ENCODE measurements at regions not wholly inside any gene's neighbourhood (a gene's known extent, or its start where the extent isn't known, plus 50 kb on each side); places are given as distances from the start of the nearest gene placed in this dataset.

DNA sequence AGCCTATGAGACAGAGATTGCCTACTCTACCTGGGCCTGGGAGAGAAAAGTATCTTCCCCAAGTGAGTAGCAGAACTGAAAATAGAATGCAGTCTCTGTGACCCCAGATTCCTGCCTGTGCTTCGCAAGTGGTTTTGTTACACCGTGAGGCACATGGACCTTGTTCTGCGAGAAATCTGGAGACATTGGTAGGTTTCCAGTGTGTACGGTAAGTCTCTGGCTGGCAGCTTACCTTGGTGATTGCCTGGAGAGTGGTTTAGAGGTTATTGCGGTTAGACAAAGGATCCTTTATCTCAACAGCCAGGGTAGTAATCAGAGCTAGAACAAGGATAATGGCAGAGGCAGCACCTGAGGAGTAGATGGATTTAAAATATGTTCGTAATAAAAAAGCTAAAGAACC is 606.0 kb upstream of the GCFC2 start:
- no peak for DNase-seq (ENCODE audit: low read depth)

DNA sequence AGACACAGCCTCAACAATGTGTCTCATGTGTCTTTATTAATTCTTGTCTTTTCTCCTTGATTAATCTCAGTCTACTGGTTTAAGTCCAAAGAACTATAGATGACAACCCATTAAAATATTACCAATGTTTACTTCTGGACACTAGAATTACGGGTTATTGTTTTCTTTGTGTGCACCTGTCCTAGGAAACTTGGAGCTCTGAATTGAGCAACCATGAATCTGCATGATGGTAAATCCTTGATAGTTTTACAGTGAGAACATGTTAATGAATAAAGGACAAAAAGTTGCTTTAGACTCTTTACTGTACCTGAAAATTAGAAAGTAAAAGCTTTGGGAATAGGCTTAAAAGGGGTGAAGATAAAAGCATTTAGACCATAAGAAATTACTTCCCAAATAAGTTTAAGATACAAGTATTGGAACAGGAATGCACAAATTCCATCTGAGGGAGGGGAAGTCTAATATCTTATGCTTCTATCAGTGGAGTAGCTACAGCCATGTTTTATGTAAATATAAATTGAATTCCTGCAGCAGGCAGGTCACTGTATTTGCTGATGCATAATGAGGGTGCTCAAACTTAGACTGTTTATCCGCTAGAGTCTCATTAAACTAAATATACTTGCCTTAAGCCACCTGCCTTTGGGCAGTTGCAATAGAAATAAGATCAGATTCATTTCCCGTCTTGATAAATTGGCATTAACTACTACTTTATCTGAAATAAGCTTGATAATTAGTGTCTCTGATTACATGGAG is 603.7 kb upstream of the GCFC2 start:
- no peak for DNase-seq (ENCODE audit: low read depth)

DNA sequence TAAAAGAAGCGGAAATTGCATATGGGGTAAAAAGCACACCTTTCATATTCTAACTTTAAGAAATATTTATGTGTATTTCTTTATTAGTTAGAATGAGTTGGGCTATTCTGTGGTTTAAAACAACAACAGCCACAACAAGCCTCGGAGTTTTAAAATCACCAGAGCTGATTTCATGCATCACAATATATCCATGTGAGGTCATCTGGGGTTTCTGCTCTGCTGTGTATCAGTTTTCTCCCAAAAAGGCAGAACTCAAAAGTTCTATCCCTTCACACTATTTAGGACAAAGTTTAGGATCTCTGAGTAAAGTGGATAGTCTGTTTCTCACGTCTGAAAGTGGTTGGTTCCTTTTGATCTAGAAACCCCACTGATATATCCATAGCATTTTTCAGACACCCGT is 601.5 kb upstream of the GCFC2 start:
- no peak for DNase-seq (ENCODE audit: low read depth)

DNA sequence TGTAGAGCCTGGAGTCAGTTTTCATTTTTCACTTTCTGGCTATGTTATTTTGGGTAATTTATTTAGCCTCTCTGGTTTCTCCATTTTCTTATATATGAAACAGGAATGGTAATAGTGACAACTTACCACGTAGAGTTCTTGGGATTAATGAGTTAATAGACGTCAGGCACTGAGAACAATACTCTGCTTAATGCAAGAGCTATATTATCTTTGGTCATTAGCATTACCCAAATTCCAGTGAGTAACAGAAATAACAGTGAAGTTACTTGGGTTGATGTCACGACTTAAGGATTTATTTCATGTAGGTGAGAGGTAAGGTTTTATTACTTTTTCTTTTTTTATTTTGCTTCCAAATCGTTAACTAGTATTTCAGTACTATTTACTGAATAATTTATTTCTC is 601.0 kb upstream of the GCFC2 start:
- DNase-seq (ENCODE audit: low read depth), result no peak

DNA sequence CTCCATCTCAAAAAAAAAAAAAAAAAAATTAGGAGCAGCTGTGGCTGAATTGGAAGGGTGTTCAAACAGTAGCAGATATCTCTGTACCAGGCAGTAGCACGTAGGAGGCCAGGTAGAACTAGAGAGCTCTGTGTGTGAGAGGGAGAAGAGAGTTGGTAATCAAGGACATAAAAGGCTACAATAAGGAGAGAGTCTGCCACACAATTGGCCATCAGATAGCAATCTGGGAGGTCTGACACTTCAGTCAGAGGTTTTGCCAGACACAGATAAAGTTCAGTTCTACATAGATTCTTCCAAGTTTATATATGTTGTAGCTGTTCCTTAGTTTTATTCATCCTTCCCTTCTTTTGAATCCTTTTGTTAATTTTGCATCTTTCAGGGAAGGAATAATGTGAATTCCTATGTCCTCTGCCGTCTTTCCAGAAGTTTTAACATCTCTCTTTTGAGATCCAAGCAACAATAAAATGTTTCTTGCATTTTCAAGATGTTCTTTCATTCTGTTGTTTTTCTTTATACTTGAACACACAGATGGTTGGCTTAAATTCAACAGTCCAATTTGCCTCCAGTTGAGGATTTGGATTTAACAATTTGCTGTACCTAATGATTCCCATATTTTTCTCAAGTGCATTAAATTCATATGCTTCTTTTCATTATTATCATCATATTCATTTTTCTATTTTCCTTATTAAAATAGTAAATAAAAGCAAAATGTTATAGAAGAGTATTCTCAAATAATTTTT is 600.3 kb upstream of the GCFC2 start:
- DNase-seq (ENCODE audit: low read depth), result no peak

DNA sequence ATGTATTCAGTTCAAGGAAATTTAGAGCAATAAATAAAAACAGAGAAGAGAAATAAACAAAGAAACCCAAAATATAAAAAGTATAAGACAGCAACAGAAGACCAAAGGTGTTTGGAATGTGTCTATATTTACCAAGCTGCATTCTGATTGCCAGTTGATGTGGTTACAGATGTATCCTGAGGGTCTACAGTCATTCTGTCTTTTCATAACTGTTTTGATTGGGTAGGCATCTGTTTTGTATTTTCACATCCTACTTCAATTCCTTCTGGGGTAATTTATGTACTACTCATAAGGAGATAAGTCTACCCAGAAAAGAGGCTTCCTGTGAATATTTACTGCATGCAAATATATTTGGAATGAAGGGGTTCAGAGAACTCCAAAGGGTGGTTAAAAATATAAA is 596.8 kb upstream of the GCFC2 start:
- no peak for DNase-seq (ENCODE audit: low read depth)

DNA sequence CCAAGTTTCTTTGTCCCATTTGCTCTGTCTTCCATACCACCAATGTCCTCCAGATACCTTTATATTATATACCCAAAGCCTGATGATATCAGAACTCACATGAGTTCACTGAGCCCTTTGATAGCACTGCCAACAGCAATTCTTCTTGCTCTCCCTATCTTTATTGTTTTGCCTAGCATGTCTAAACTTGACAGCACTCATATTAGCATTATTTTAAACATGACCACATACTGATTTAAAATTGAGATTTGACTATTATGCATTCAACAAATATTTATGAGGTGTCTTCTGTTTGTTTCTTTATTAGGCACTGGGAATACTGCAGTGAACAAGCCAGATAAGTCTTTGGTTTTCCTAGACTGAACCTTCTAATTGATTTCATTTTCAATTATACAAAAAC is 587.3 kb upstream of the GCFC2 start:
- no peak for DNase-seq (ENCODE audit: low read depth)

DNA sequence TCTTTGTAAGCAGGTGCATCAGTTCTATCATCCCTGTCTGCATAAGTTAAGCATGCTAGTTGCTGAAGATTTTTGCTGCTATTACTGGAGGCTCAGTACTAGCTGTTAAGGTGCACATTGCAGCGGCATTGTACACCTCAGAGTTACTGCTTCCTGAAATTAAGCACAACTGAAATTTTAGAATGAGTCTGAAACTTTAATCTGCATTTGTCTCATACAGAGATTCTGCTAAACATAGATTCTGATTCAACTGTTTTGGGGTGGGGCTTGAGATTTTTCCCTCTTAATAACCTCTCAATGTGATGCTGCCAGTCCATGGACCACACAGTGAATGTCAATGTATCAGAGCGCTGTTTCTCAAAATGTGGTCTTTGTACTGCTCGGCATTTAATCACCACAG is 585.7 kb upstream of the GCFC2 start:
- no peak for DNase-seq (ENCODE audit: low read depth)

DNA sequence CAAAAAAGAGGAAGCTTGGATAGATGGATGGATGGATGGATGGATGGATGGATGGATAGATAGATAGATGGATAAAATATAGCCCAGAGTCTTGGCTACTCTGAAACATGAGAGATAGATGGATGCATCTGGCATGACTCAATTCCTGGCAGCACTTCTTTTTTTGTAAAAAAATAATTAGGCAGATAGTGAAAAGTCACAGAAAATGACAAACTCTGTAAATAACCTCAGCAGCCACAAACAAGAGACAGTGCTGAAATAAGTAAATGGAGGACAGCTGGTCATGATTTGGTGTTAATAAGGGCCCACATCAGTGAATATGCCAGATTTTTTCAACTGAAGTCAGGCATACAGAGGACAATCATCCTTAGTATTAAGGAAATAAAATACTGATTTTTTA is 585.0 kb upstream of the GCFC2 start:
- no peak for DNase-seq (ENCODE audit: low read depth)

DNA sequence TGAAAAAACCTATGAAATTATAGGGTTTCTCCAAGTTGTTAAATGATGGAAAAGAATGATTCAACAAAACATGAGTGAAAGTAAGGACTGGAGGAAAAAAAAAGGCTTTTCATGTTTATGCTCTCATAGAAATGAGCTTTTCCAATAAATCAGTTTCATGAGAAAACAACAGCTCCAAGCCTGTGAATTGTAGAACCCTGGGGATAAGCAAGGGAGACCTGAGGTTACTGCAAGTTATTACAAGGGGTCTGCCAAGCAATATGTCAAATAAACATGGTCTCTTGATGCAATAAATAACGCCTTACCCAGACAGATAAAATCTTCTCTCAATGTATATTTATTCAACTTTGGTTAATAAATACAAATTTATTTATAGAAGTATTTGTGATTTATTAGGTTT is 577.9 kb upstream of the GCFC2 start:
- no peak for DNase-seq (ENCODE audit: low read depth)

DNA sequence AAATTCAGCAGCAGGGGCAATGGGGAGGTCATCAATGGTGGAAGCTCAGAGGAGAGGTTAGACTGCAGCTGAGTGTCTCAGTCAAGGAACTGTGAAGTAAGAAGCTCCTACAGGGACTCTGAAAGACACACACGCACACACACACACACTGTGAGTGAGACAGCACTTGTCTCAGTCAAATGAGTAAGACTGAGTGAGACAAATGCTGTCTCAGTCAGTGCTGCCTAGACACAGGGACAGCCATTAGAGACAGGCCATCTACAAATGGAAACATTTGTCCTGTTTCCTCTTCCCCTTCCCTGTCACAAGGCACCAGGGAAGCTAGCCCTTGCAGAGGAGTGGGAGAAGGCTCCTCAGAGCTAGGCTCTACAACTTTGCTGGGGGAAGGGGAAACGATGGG is 577.4 kb upstream of the GCFC2 start:
- no peak for DNase-seq (ENCODE audit: low read depth)

DNA sequence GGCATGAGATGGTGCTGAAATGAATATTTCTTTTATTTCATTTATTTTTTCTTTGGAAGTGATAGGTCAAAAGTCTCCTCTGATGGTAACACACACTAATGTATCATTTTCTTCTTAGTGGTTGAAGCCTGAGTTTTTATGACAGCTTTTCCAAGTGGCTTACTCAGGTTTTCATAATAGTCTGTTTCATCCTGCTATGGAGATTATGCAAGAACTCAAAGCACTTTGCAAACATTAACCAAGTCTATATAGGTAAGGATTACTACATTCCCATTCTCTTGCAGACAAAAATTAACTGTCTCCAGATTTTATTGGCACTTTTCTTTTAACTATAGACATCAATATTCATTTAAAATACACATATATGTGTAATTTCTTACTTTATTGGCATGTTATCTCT is 572.6 kb upstream of the GCFC2 start:
- DNase-seq (ENCODE audit: low read depth), result no peak

DNA sequence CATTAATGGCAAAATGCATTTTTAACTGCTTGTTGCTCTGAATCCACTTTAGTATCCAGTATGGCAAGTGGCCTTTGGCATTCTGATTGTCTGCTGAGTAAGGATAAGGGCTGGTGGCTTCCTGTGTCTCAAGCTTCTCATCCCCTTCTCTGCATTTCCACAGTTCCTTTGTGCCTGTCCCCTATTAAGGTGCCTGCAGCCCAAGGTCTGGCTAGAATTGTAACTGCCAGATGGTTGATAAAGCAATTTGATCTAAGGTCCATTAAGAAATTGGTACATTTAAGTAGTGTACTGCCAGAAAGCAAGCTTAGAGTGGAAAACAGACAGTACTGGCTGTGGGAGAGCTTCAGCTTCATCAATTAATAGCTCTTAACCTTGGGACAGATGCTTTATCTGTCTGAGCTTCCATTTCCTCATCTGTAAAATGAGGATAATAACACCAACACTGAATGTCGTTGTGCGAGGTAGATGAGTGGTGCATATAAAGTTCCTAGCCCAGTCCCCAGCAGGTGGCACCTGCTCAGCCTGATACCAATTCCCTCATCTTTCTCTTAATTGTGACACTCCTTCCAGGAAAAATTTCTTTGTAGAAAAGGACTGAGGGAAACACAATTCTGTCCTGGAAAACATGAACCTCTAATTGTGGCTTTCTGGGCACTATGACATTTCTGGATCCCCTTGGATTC is 570.6 kb upstream of the GCFC2 start:
- DNase-seq (ENCODE audit: low read depth), result no peak

DNA sequence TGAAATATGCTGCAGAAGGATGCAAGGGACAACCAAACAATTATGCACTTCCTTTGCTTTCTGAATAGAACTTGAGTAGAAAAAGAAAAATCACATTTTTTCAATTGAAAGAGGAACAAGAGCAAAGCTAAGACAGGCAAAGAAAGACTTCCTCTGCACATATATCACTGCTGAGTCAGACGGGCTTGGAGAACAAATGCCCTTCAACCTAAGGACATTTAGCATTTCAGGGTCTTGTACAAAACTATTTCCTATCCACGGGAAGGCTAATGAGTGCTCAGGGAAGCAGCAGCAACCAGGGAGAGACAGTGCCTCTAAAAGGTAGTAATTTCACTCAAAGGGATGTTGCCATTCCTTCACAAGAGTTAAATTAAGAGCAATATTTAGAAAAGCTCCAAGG is 570.0 kb upstream of the GCFC2 start:
- no peak for DNase-seq (ENCODE audit: low read depth)

DNA sequence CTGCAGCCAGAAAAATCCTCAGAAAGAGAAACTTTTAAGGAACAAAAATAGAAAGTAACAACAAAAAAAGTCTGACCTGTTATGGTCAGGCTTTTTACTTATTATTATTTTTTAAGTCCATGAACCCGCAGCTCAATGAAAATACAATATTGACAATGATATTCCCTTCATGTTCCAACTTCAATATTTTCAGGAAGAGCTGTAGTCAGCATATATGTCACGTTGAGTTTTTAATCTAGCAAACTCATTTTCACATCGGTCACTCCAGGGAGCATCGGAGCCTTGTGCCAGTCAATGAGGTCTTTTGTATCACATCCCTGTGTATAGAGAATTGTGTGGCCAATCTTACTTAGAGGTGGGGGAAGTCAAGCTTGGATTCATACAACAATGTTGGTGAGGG is 568.4 kb upstream of the GCFC2 start:
- DNase-seq (ENCODE audit: low read depth), result no peak

DNA sequence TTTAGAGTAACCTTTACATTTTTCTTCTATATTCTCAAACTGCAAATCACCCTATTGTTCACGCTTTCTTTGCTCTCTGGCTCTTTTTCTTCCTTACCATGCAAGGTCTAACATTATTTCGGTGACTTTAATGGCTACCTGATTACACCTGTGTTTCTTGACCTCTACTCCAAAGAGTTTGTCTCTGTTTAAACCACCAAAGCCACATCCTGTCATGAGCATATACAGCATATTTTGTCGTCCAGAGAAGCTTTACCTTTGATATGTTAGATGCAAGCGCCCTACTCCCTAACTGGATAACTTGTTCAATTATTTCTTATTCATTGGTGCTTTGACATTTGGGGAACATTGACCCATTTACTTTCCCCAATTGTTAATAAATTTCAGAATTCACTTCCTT is 565.1 kb upstream of the GCFC2 start:
- DNase-seq (ENCODE audit: low read depth), result no peak

DNA sequence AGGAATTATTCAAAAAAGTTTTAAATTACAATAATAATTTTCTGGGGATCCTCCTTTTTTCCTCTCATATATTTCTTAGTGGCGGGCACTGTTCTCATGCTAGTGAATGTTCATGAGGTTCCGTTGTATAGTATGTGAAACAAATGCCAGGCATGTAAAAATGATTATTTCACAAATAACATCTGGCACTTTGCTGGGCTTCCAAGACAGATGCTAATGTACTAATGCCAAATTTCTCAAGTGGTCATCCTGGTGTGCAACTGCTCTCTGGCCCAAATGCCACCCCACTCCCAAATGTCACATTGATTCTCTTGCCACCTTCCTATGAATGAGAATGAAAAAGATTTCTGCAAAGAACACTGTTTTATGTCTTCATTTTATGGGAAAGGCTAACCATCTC is 564.0 kb upstream of the GCFC2 start:
- DNase-seq (ENCODE audit: low read depth), result no peak

DNA sequence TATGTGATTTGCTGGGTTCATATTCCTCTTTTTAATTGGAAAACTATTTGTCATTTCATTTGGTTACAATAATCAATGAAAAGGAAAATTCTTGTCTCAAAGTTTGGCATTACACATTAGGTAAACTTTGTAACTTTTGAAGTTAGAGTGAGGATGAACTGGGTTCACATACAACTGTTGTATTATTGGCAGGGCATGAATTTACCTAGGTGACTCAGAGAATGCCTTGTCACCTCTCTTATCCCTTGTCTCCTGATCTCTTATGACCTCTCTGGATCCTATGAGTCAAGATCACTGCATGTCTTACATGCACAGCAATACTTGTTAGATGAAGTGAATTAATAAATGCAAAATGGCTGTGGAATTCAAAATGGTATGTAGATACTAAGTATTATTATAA is 563.4 kb upstream of the GCFC2 start:
- DNase-seq (ENCODE audit: low read depth), result no peak

DNA sequence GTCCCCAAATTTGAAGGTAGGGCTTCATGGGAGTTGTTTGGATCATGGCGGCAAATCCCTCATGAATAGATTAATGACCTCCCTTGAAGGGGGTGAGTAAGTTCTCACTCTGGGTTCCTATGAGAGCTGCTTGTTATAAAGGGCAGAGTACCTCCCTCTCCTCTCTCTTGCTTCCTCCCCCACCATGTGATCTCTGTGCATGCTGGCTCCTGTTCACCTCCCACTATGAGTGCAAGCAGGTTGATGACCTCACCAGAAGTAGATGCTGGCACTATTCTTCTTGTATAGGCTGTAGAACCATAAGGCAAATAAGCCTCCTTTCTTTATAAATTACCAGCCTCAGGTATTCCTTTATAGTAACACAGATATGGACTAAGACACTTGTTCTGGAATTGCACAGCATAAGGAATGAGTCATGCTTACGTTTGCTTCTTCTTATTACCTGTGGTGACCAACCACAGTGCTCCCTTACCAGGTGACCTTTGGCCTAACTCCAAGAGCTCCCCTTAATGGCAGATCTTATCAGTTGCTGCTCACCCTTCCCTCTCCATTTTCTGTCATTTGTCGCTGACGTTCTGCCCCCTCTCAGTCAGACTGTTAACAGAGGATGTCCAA is 559.5 kb upstream of the GCFC2 start:
- no peak for DNase-seq (ENCODE audit: low read depth)

DNA sequence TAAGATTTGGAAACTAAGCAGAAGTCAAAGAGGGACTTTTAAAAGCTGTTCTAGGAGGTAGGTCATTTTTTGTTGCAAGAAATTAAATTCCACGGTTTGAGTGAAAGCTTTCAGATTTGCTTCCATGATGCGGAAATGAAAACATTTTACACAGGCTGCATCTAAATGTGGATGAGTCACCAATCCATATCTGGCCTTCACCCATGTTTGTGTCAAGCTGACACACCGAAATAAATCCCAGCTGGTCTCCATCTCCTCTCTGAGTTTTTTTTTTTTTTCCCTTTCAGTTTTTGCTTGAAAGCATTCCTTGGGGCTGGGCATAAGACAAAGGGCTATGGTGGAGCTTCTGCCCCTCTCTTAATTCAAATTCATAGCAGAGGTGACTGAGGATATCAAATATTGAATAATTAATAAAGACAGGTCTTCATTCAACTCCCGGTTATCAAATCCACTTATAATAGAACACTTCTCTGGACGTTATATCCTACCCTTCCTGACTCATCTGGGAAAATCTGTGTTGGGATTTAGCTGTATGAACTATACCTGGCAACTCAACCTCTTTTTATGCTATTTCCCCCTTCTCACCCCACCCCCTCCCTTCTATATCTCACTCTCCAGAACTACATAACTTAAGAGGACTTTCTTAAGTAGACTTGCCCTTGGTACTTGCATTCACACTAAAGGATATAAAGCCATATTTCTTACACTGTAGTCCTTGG is 558.3 kb upstream of the GCFC2 start:
- DNase-seq (ENCODE audit: low read depth), result peak; percentile 44

DNA sequence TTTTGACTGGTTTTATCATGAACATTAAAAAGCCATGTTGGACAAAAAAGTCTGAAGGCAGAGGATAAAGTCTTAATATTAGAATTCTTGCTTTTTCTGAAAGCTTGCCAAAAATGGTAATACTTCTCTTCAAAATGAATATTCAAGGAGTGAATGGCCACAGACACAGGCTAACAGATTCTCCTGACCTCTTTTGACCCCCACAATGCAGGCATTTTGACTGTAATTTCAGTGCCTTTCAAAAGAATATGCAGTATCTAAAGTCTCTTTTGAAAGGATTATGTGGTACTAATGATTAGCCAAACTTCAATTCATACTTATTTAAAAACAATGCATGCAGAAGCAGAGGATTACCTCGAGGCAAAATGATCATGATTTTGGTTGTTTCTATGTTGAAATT is 557.8 kb upstream of the GCFC2 start:
- no peak for DNase-seq (ENCODE audit: low read depth)

DNA sequence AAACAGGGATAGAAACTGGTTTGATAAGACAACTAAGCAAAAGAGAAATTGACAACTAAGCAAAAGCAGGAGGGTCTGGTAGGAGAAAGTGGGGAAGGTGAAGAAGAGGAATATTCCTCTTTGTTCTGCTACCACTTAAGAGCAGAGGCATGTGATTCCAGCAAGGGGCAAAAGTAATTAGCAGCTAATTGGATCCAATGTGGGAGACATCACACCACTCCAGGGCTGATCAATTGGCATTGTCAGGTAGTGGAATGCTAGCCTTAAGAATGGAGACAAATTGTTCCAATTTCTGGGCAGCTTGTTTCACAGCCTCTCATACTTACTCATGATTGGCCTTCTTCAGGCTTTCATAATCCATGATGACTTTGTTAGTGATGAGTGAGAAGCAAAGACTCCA is 547.1 kb upstream of the GCFC2 start:
- no peak for DNase-seq (ENCODE audit: low read depth)

Measured in iris pigment epithelial cell (primary cell).